ENCODE measurements at regions not wholly inside any gene's neighbourhood (a gene's known extent, or its start where the extent isn't known, plus 50 kb on each side); places are given as distances from the start of the nearest gene placed in this dataset.

DNA sequence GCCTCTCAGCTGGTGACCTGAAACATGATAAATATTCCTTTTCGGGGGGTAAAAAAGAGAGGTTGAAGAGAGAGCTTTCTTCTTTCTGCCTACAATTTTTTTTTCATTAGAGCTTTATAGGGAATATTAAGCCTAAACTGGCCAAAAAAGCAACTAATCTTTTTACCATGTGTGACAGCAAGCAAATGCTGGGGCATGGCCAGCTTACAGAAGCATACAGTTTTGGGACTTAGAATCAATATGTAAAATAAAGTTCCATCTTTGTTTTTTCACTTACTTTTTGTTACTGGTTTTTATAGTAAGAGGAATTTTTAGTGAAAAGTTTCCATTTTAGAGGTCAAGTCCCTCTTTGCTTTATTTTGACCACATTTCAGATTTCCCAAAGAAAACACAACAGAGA is 301.2 kb upstream of the DEPDC1 start:
- no peaks in the 10 kb centered on the region for H3K27me3 ChIP-seq
- no peaks in the 10 kb centered on the region for H3K9me3 ChIP-seq
- intact Hi-C loops (cut with DNase I; ENCODE audit: low total_unique reads): no loop called here
- H3K4me1 ChIP-seq: no peaks in the 10 kb centered on the region
- DNase-seq (ENCODE audit: low spot score in 2 of 2): no peak
- H3K36me3 ChIP-seq: no peaks in the 10 kb centered on the region
- TF ChIP-seq, protein P1, sequence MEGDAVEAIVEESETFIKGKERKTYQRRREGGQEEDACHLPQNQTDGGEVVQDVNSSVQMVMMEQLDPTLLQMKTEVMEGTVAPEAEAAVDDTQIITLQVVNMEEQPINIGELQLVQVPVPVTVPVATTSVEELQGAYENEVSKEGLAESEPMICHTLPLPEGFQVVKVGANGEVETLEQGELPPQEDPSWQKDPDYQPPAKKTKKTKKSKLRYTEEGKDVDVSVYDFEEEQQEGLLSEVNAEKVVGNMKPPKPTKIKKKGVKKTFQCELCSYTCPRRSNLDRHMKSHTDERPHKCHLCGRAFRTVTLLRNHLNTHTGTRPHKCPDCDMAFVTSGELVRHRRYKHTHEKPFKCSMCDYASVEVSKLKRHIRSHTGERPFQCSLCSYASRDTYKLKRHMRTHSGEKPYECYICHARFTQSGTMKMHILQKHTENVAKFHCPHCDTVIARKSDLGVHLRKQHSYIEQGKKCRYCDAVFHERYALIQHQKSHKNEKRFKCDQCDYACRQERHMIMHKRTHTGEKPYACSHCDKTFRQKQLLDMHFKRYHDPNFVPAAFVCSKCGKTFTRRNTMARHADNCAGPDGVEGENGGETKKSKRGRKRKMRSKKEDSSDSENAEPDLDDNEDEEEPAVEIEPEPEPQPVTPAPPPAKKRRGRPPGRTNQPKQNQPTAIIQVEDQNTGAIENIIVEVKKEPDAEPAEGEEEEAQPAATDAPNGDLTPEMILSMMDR (IDR thresholded peaks at IDR 0.05): no peak
- TF ChIP-seq POLR2A (IDR thresholded peaks at IDR 0.05): no peak
- TF ChIP-seq POLR2AphosphoS5 (IDR thresholded peaks at IDR 0.05): no peak
- H3K27ac ChIP-seq: no peak overlapping the region
- no peak overlapping the region for H3K4me3 ChIP-seq

DNA sequence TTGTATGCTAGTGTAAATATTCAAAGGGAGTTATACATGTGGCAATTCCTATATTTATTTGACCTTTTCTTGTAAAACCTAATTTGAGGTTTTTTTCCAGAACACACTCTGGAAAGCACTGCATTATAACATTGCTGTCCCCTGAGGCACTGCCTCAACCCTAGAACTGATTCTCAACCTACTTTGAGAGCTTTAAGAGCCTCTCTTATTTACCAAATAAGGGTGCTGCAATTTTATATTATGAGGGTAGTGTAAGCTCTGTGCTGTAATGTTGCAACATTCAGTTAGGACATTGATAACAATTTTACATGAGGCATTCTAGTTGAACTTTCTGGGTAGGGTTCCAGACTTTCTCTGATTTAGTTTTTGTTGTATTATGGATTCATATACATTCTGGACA is 302.2 kb upstream of the DEPDC1 start:
- no peak for DNase-seq (ENCODE audit: low spot score in 2 of 2)
- Histone ChIP-seq H3K9me3 (no peaks in the 10 kb centered on the region), H3K27me3 (no peaks in the 10 kb centered on the region), H3K27ac (no peak overlapping the region), H3K4me3 (no peak overlapping the region), H3K4me1 (no peaks in the 10 kb centered on the region), H3K36me3 (no peaks in the 10 kb centered on the region)
- TF ChIP-seq, protein P1 (IDR thresholded peaks at IDR 0.05): no peak
- TF ChIP-seq POLR2AphosphoS5 (IDR thresholded peaks at IDR 0.05) (no peak), POLR2A (IDR thresholded peaks at IDR 0.05) (no peak)
- intact Hi-C loops (cut with DNase I; ENCODE audit: low total_unique reads): no loop called here

DNA sequence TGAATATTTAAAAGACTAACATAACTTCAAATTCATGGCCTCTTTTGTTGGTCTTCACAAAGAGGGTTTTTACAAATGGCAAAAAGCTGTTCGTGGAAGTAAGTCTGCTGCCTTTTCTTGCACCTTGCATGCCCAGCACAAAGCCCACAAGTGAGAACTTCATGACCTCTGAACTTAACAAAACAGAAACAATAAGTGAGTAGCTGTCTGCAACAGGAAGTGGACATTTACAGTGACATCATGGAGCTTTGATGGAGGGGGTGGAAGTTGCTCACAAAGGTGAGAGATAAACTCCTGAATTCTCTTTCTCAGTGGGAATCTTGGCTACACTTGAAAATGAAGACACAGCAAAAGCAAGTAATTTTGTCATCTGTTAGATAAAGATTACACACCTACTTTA is 303.3 kb upstream of the DEPDC1 start:
- Histone ChIP-seq H3K4me1 (no peaks in the 10 kb centered on the region), H3K27ac (no peak overlapping the region), H3K4me3 (no peak overlapping the region), H3K36me3 (no peaks in the 10 kb centered on the region), H3K27me3 (no peaks in the 10 kb centered on the region), H3K9me3 (no peaks in the 10 kb centered on the region)
- DNase-seq (ENCODE audit: low spot score in 2 of 2): no peak
- TF ChIP-seq POLR2A (IDR thresholded peaks at IDR 0.05): no peak
- no peak for TF ChIP-seq POLR2AphosphoS5 (IDR thresholded peaks at IDR 0.05)
- TF ChIP-seq, protein P1 (IDR thresholded peaks at IDR 0.05): no peak
- intact Hi-C loops (cut with DNase I; ENCODE audit: low total_unique reads): no loop called here

DNA sequence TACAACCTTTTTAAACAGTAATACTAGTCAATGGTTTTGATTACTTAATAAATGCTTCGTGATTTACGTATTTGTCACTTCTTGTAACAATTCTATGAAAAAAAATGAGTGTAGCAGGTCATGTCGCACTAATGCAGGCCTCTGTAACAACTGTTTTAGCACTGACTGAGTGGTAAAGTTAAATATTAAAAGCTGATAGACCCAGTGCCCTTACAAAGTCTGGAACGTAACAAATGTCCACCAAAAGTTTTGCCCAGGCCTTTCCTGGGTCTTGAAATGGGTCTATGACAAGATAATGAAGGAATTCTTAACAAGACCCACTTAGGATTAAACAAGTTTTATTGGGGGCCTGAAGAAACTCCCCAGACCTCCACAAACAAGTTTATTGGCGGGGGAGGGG is 304.6 kb upstream of the DEPDC1 start:
- H3K27me3 ChIP-seq: no peaks in the 10 kb centered on the region
- no peak overlapping the region for H3K4me3 ChIP-seq
- no peaks in the 10 kb centered on the region for H3K9me3 ChIP-seq
- TF ChIP-seq POLR2AphosphoS5 (IDR thresholded peaks at IDR 0.05) (no peak), POLR2A (IDR thresholded peaks at IDR 0.05) (no peak)
- TF ChIP-seq, protein P1 (IDR thresholded peaks at IDR 0.05): no peak
- no peaks in the 10 kb centered on the region for H3K36me3 ChIP-seq
- H3K27ac ChIP-seq: no peak overlapping the region
- intact Hi-C loops (cut with DNase I; ENCODE audit: low total_unique reads): no loop called here
- no peaks in the 10 kb centered on the region for H3K4me1 ChIP-seq
- no peak for DNase-seq (ENCODE audit: low spot score in 2 of 2)

DNA sequence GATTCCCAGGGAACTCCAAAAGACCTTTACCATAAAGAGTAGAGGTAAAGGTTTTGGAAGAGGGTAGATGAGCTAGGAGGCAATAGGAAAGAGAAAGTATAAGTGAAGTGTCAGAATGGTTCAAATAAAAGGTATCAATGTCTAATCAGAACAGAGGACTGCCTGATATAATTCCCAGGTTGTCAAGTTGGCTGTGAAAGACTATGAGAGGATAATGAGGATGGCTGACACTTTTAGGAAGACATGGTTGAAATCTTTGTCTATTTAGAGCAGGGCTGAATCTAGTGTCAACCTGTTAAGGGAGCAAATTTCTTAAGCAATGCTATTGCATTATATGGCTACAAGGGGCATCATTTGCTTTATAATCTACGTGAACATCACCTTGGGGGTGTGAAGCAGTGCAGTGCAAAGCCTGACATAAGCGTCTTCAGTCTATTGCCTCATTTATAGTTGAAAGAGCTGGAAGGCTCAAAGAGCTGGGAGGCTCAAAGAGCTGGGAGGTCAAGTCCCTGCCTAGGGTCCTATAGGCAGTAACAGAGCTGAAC is 308.3 kb upstream of the DEPDC1 start:
- no peak for TF ChIP-seq POLR2AphosphoS5 (IDR thresholded peaks at IDR 0.05)
- TF ChIP-seq, protein P1 (IDR thresholded peaks at IDR 0.05): no peak
- no peak for TF ChIP-seq POLR2A (IDR thresholded peaks at IDR 0.05)
- no peaks in the 10 kb centered on the region for H3K4me1 ChIP-seq
- no peak overlapping the region for H3K27ac ChIP-seq
- no peak for DNase-seq (ENCODE audit: low spot score in 2 of 2)
- H3K36me3 ChIP-seq: no peaks in the 10 kb centered on the region
- H3K4me3 ChIP-seq: no peak overlapping the region
- intact Hi-C loops (cut with DNase I; ENCODE audit: low total_unique reads): no loop called here
- no peaks in the 10 kb centered on the region for H3K9me3 ChIP-seq
- no peaks in the 10 kb centered on the region for H3K27me3 ChIP-seq

All from breast epithelium (tissue), 4 donors.